GM04504 (cell line): ENCODE measurements at regions not wholly inside any gene's neighbourhood (a gene's known extent, or its start where the extent isn't known, plus 50 kb on each side); places are given as distances from the start of the nearest gene placed in this dataset.

ENCODE experiments used
- DNase-seq: peaks from one replicate; pipeline ENCODE4 v3.0.0-alpha.2; 2012; ENCODE audit warnings: low read depth

DNA sequence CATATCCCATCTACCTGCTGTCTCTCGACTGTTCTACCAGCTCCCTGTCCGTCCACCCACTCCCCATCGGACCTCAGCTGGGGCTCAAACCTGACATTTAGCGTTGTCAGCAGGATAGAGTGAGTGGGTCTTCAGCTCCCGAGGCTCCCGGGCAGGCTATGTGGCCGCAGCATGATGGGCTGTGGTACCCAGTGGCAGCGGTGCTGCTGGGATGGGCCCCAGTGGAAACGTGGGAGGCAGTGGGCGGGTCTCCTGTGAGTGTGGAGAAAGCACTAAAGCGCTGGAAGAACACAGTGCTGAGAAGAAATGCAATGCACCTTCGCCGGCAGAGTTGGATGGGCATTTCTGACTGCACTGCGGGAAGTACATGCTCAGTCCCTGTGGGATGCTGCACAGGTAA, 204.8 kb upstream of the SYT4 start:
- DNase-seq, result no peak

DNA sequence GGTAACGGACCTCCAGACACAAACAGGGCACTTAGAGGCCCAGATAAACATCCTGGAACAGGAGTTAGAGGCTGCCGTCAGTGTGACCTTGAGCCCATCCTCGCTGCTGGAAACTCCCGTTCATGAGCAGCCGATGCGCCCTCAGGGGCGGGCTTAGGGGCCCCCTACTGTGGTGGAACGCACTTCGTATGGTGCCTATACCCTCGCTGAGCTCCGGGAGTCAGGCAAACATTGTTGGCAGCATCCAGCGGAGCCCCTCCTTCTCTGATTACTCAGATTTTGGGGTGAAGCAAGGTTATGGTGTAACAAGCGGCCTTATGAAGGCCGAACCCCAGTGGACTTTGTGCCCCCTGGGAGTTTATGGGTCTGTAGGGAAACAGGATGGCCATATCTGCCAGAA, 205.3 kb upstream of the SYT4 start:
- no peak for DNase-seq

GRCh38 chr18:43484710-43485109, 207.4 kb upstream of the SYT4 start:
- no peak for DNase-seq

- DNase-seq, result no peak
These were observed 208.3 kb upstream of the SYT4 start for GRCh38 chr18:43485545-43485963.

- DNase-seq, result no peak
These were observed 209.2 kb upstream of the SYT4 start for GRCh38 chr18:43486462-43486861.

GRCh38 chr18:43501099-43501498, 223.8 kb upstream of the SYT4 start:
- DNase-seq, result no peak

DNA sequence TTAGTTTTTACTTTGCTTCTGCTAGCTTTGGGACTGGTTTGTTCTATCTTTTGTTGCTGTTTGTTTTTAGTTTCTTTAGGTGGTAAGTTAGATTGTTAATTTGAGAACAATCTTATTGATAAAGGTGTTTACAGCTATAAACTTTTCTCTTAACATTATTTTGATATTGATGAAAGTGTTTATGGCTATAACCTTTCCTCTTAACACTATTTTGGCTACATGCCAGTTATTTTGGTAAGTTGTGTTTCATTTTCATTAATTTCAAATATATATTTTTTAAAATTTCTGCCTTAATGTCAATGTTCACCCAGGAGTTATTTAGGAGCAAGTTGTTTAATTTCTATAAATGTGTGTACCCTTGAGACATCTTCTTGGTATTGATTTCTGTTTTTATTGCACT, 229.6 kb upstream of the SYT4 start:
- DNase-seq, result no peak

- no peak for DNase-seq
These were observed 230.7 kb upstream of the SYT4 start for GRCh38 chr18:43507842-43508481.

GRCh38 chr18:43514747-43515146, 237.5 kb upstream of the SYT4 start:
- DNase-seq, result no peak

- no peak for DNase-seq
These were observed 238.2 kb upstream of the SYT4 start for GRCh38 chr18:43515481-43515880.

GRCh38 chr18:43524260-43524659, 247.0 kb upstream of the SYT4 start:
- DNase-seq, result no peak

- DNase-seq, result no peak
These were observed 247.9 kb upstream of the SYT4 start for GRCh38 chr18:43525169-43525568.

DNA sequence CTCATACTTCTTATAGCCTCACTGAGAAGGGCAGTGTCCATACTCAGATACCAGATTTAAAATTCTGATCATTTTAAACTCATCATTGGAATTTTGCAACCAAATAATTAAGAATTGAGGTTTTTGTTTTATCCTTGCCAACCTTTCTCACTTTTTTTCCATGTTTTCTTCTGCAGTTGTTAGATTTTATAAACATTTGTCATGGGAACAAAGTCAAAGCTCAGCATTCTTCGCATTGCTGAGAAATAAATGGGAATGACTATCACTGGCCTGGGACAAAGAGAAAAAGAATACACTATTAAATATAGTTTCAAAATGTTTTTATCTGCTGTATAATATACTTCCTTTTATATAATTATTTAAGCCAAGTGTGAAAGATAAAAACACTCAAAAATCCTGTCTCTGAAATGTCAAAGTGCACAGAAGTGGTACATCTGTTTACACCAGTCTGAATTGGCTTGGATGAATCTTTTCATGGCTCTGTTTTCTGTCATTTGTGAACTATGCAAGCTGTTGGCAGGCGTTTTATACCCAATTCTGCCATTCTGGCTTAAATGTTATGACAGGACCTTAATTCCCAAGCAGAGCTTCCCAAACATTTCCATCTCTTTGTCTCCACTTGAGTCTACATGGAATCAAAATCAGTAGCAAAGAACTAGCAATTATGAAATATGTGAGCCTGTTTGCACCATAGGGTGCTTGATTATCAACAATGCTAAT, 249.3 kb upstream of the SYT4 start:
- DNase-seq, result no peak

GRCh38 chr18:43531438-43531837, 254.1 kb upstream of the SYT4 start:
- no peak for DNase-seq

- no peak for DNase-seq
These were observed 256.1 kb upstream of the SYT4 start for GRCh38 chr18:43533371-43533770.

- DNase-seq, result no peak
These were observed 257.2 kb upstream of the SYT4 start for GRCh38 chr18:43534511-43534910.

GRCh38 chr18:43539862-43540261, 262.6 kb upstream of the SYT4 start:
- no peak for DNase-seq

DNA sequence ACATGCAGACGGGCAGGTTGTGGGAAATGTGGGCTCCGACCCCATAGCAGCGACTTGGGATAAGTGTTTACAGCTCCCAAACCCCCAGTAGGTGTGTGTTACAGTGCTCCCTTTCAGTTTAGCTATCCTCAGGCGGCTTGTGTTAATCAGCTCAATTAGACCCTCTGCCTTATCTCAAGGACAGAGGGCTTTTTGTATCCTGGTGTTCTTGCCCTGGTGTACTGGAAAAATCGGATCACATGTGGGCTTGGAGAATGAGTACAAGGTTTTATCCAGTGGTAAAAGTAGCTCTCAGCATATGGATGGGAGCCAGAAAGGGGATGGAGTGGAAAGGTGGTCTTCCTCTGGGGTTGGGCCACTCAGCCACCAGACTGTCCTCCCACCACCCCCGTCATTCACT, 264.7 kb upstream of the SYT4 start:
- DNase-seq, result no peak

DNA sequence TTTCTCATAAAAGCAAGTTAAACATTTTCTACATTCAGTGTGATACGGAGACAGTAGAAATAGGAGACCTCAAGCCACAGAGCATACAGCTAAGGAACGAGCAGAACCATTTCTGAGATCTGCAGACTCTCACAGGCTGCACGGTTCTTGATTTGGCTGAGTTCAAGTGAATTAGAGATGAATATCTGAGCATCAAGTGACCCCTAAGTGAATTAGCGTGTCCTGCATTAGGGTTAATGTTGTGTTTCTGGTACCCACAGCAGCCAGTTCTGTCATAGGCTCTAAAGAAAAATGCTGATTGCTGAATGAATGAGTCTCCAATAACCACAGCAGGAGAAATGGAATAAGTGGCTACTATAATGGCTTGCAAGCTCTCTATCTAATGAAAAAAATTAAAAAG, 265.9 kb upstream of the SYT4 start:
- DNase-seq, result no peak

GRCh38 chr18:43547456-43547855, 270.2 kb upstream of the SYT4 start:
- no peak for DNase-seq

- DNase-seq, result no peak
These were observed 282.2 kb upstream of the SYT4 start for GRCh38 chr18:43559507-43559906.

DNA sequence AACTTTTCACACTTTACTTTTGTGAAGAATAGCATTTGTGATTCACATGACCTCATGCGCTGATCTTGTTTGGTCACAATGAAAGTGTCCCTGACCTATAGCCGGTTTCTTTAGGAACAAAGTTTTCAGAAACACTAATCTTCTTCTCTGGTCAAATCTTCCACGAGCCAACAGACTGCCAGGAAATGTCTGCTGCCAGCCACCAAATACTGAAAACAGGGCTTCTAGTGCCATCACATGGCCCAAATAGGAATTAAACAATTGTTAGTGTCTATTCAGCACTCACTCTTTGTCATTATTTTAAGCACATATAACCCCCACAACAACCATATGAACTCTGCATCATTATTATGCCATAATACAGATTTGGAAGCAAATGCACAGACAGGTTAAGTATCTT, 286.5 kb upstream of the SYT4 start:
- no peak for DNase-seq

DNA sequence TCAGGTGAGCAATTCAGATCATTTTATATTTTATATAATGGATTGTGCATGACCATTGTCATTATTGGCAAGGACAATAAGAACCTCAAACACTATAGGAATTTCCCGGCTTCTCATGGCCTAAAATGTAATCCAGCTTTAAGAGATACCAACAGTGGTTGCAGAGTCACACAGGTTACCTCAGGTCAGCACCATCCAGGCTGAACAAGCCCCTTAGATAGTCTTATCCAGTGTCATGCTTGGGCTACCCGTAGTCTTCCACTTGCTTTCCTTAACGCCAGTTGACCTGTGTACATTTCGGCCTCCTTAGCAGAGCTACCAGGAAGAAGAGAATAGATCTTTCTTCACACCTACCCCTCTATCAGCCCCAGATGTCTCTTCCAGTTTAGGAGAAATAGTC, 293.3 kb upstream of the SYT4 start:
- DNase-seq, result no peak

DNA sequence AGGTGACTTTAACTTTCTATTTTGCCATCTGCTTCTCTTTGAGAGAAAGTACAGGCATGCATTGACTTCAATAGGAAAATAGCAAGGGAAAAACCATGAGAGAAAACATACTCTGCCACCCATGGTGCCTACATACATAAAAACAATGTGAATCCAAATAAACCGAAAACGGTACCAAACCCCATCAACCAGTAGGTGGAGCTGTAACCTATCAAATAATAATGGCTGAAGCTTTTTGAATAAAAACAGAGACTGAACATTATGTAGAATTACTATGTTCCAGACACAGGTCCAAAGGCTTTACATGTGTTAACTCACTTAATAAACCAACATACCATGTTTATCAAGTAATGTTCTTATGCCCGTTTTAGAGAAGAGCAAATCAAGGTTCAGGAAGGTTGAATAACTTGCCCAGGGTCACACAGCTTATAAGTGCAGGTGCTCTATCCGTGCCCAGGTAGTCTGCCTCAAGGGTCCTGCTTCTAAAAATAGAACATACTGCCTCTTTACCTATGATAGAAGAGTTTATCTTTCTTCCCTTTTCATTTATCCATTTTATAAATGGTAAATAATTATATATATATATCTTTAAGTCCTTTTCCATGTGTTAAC, 293.9 kb upstream of the SYT4 start:
- peak; percentile 18 for DNase-seq
